ENCODE measurements at regions not wholly inside any gene's neighbourhood (a gene's known extent, or its start where the extent isn't known, plus 50 kb on each side); places are given as distances from the start of the nearest gene placed in this dataset.

DNA sequence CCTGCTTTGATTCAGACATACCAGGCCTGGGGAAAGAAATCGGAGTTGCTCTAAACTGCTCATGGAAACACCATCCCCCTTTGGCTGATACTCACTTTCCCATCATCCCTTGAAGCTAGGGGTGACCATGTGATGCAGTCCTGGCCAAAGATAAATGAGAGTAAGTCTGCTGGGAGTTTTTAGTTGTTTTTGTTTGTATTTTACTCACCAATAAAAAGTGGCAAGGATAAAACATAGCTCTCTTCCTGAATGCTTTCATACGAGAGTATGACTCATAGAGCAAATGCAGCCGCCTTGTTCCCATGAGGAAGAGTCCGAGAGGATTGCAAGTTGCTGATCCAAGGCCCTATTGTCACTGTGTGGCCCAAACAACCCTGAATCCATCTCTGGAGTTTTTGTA lies 126.4 kb upstream of the TMEM132C start:
- Histone ChIP-seq H3K27ac (ENCODE audit: control insufficient read depth, insufficient read depth) (no peak overlapping the region), H3K9me3 (replicated peaks; ENCODE audit: control insufficient read depth, insufficient read depth, low read length) (no peaks in the 10 kb centered on the region), H3K4me1 (ENCODE audit: control insufficient read depth, insufficient read depth, low read length) (no peaks in the 10 kb centered on the region), H2AFZ (ENCODE audit: control insufficient read depth, low read depth, low read length) (no peak overlapping the region), H3K9ac (ENCODE audit: control insufficient read depth, insufficient read depth, low read length) (no peak overlapping the region), H3K27me3 (replicated peaks in 1 of 2; ENCODE audit: control insufficient read depth in 2 of 2, insufficient read depth in 2 of 2, low read length in 1 of 2) (no peaks in the 10 kb centered on the region), H4K20me1 (ENCODE audit: control insufficient read depth, insufficient read depth) (no peaks in the 10 kb centered on the region), H3K79me2 (ENCODE audit: control insufficient read depth, insufficient read depth, low read length) (no peaks in the 10 kb centered on the region), H3K4me2 (ENCODE audit: control insufficient read depth, insufficient read depth) (no peak overlapping the region), H3K4me3 (no peak overlapping the region), H3K36me3 (ENCODE audit: control insufficient read depth in 2 of 2, insufficient read depth in 2 of 2, low read length in 1 of 2) (no peaks in the 10 kb centered on the region)
- FAIRE-seq (no peak), ATAC-seq (no peak), DNase-seq (ENCODE audit: low read depth, low spot score) (no peak)
- RAD21 ChIA-PET (ENCODE audit: unreplicated experiment) = no interaction called here
- TF ChIP-seq PAX5 (IDR thresholded peaks at IDR 0.05; ENCODE audit: borderline replicate concordance, low read depth, low read length) (no peak), GATAD2B (conservative IDR thresholded peaks at IDR 0.05; ENCODE audit: low read depth) (no peak), CREB1 (IDR thresholded peaks at IDR 0.05; ENCODE audit: low read depth) (no peak), SUZ12 (IDR thresholded peaks at IDR 0.05; ENCODE audit: unreplicated experiment) (no peak), ZNF207 (IDR thresholded peaks at IDR 0.05; ENCODE audit: borderline replicate concordance) (no peak), NBN (IDR thresholded peaks at IDR 0.05) (no peak), NRF1 (conservative IDR thresholded peaks at IDR 0.05; ENCODE audit: low read depth, low read length) (no peak), RBBP5 (conservative IDR thresholded peaks at IDR 0.05) (no peak)
- BruUV-seq (replicated peaks) = no TSS peak
- POLR2A ChIA-PET = no interaction called here
- intact Hi-C loops (cut with micrococcal nuclease; ENCODE audit: unreplicated experiment) = no loop called here
- CTCF ChIA-PET = no interaction called here
- WGBS (ENCODE audit: insufficient coverage, insufficient replicate concordance, low lambda C conversion rate, missing lambda C conversion rate) = 0% methylated on average over 4 of the region's 4 CpGs
- SMC1A ChIA-PET (ENCODE audit: uncharacterized antibody, unreplicated experiment) = no interaction called here
- in situ Hi-C loops (cut with MboI) = no loop called here

DNA sequence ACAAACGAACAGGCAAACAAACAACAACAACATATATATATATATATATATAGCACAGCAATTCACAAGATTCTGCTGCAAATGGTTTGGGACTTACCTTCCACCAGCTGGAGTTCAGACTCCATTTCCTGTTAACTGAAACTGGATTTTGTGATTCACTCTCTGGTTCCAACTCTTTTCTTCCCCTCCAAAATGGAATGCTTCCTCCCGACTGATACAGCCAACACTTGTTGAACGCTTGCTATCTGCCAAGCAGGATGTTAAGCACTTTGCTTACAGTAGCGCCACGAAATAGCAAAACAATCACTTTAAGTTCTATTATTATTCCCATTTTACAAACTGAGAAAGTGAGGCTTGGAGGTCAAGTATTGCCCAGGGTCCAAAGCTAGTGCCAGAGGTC lies 116.0 kb upstream of the TMEM132C start:
- no peak overlapping the region for H2AFZ ChIP-seq (ENCODE audit: control insufficient read depth, low read depth, low read length)
- intact Hi-C loops (cut with micrococcal nuclease; ENCODE audit: unreplicated experiment) = no loop called here
- 17% methylated on average over 5 of the region's 5 CpGs for WGBS (ENCODE audit: insufficient coverage, insufficient replicate concordance, low lambda C conversion rate, missing lambda C conversion rate)
- no peak overlapping the region for H3K9ac ChIP-seq (ENCODE audit: control insufficient read depth, insufficient read depth, low read length)
- no TSS peak for BruUV-seq (replicated peaks)
- no peaks in the 10 kb centered on the region for H3K4me1 ChIP-seq (ENCODE audit: control insufficient read depth, insufficient read depth, low read length)
- POLR2A ChIA-PET = no interaction called here
- RAD21 ChIA-PET (ENCODE audit: unreplicated experiment) = no interaction called here
- H3K4me3 ChIP-seq = no peak overlapping the region
- FAIRE-seq (no peak), DNase-seq (ENCODE audit: low read depth, low spot score) (no peak), ATAC-seq (no peak)
- no peaks in the 10 kb centered on the region for H3K79me2 ChIP-seq (ENCODE audit: control insufficient read depth, insufficient read depth, low read length)
- H3K27me3 ChIP-seq (replicated peaks in 1 of 2; ENCODE audit: control insufficient read depth in 2 of 2, insufficient read depth in 2 of 2, low read length in 1 of 2) = no peaks in the 10 kb centered on the region
- H3K27ac ChIP-seq (ENCODE audit: control insufficient read depth, insufficient read depth) = no peak overlapping the region
- no peaks in the 10 kb centered on the region for H3K9me3 ChIP-seq (replicated peaks; ENCODE audit: control insufficient read depth, insufficient read depth, low read length)
- no peak overlapping the region for H3K4me2 ChIP-seq (ENCODE audit: control insufficient read depth, insufficient read depth)
- TF ChIP-seq, protein P1, sequence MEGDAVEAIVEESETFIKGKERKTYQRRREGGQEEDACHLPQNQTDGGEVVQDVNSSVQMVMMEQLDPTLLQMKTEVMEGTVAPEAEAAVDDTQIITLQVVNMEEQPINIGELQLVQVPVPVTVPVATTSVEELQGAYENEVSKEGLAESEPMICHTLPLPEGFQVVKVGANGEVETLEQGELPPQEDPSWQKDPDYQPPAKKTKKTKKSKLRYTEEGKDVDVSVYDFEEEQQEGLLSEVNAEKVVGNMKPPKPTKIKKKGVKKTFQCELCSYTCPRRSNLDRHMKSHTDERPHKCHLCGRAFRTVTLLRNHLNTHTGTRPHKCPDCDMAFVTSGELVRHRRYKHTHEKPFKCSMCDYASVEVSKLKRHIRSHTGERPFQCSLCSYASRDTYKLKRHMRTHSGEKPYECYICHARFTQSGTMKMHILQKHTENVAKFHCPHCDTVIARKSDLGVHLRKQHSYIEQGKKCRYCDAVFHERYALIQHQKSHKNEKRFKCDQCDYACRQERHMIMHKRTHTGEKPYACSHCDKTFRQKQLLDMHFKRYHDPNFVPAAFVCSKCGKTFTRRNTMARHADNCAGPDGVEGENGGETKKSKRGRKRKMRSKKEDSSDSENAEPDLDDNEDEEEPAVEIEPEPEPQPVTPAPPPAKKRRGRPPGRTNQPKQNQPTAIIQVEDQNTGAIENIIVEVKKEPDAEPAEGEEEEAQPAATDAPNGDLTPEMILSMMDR (IDR thresholded peaks at IDR 0.05 in 2 of 3, conservative IDR thresholded peaks at IDR 0.05 in 1 of 3; ENCODE audit: control insufficient read depth in 2 of 3, extremely low read depth in 1 of 3, insufficient read depth in 1 of 3, low read depth in 3 of 3, low read length in 3 of 3) = no peak
- in situ Hi-C loops (cut with MboI) = no loop called here
- SMC1A ChIA-PET (ENCODE audit: uncharacterized antibody, unreplicated experiment) = no interaction called here
- no peaks in the 10 kb centered on the region for H3K36me3 ChIP-seq (ENCODE audit: control insufficient read depth in 2 of 2, insufficient read depth in 2 of 2, low read length in 1 of 2)
- CTCF ChIA-PET = no interaction called here
- H4K20me1 ChIP-seq (ENCODE audit: control insufficient read depth, insufficient read depth) = no peaks in the 10 kb centered on the region
